GM12878 (cell line): ENCODE measurements at regions not wholly inside any gene's neighbourhood (a gene's known extent, or its start where the extent isn't known, plus 50 kb on each side); places are given as distances from the start of the nearest gene placed in this dataset.

Experiments used
- MEF2A ChIP-seq: IDR thresholded peaks from 2 replicates; pipeline ENCODE4 v1.6.1; 2011; ENCODE audit warnings: low read depth, mild to moderate bottlenecking, low read length, moderate library complexity; ENCODE audit not compliant: insufficient read depth
- TF ChIP-seq, protein P1 (sequence below): fragments of 150-350 bp; IDR thresholded peaks from 2 replicates; pipeline ENCODE4 v1.6.1; 2014; ENCODE audit warnings: mild to moderate bottlenecking, low read depth, low read length

GRCh38 chr1:208455821-208456220 is 211.6 kb upstream of the PLXNA2 start:
- no peak for TF ChIP-seq MEF2A
- TF ChIP-seq, protein P1, sequence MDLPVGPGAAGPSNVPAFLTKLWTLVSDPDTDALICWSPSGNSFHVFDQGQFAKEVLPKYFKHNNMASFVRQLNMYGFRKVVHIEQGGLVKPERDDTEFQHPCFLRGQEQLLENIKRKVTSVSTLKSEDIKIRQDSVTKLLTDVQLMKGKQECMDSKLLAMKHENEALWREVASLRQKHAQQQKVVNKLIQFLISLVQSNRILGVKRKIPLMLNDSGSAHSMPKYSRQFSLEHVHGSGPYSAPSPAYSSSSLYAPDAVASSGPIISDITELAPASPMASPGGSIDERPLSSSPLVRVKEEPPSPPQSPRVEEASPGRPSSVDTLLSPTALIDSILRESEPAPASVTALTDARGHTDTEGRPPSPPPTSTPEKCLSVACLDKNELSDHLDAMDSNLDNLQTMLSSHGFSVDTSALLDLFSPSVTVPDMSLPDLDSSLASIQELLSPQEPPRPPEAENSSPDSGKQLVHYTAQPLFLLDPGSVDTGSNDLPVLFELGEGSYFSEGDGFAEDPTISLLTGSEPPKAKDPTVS: no peak
